PC-3 (cell line): ENCODE measurements at regions not wholly inside any gene's neighbourhood (a gene's known extent, or its start where the extent isn't known, plus 50 kb on each side); places are given as distances from the start of the nearest gene placed in this dataset.

Source experiments
- ATAC-seq: fragments of 200-7000 bp; cut with Tn5 transposase; 2 replicates; pipeline ENCODE4 v1.9.1; 2020; ENCODE audit warnings: mild to moderate bottlenecking, moderate library complexity
- BruUV-seq: library from RNA; stranded (reverse); fragments of 400-500 nt; replicated peaks from 2 replicates; lab custom pipeline; 2021; lab: Mats Ljungman, UMichigan
- CTCF ChIA-PET: fragments of 300-600 bp; sonication (Branson Sonifier 250); formaldehyde crosslinking; loops from one replicate; lab custom pipeline; 2022; ENCODE audit warnings: antibody characterized with exemption; lab: Charles Lee
- POLR2A ChIA-PET: fragments of 300-600 bp; sonication (Branson Sonifier 250); formaldehyde crosslinking; loops from one replicate; lab custom pipeline; 2022; ENCODE audit warnings: antibody characterized with exemption; ENCODE audit not compliant: unreplicated experiment; lab: Charles Lee
- DNase-seq: peaks from one replicate; pipeline ENCODE4 v3.0.0-alpha.2; 2015
- H2AFZ ChIP-seq: fragments of 300-600 bp; sonication (generic); 2 replicates; pipeline ENCODE4 v1.6.0; 2016; ENCODE audit warnings: antibody characterized with exemption, low read length
- H3F3A ChIP-seq: fragments of 300-600 bp; sonication (generic); one replicate; pipeline ENCODE4 v1.6.0; 2017; ENCODE audit warnings: antibody characterized with exemption, low read length, control low read depth, mild to moderate bottlenecking; ENCODE audit not compliant: unreplicated experiment
- H3K27ac ChIP-seq: fragments of 300-600 bp; sonication (generic); 2 replicates; pipeline ENCODE4 v1.5.1; 2016; ENCODE audit warnings: mild to moderate bottlenecking, low read length
- H3K27me3 ChIP-seq: fragments of 300-600 bp; sonication (generic); 2 replicates; pipeline ENCODE4 v1.6.1; 2016; ENCODE audit warnings: low read length, mixed read lengths
- H3K36me3 ChIP-seq: fragments of 300-600 bp; sonication (generic); 2 replicates; pipeline ENCODE4 v1.6.1; 2016; ENCODE audit warnings: low read depth, mixed run types, low read length, mixed read lengths
- H3K4me1 ChIP-seq: fragments of 300-600 bp; sonication (generic); 2 replicates; pipeline ENCODE4 v1.5.1; 2016; ENCODE audit warnings: low read length; ENCODE audit not compliant: insufficient read depth
- H3K4me2 ChIP-seq: fragments of 300-600 bp; sonication (generic); 2 replicates; pipeline ENCODE4 v1.6.0; 2016; ENCODE audit warnings: low read length
- H3K4me3 ChIP-seq: fragments of 300-600 bp; sonication (generic); 2 replicates; pipeline ENCODE4 v1.5.1; 2016; ENCODE audit warnings: mild to moderate bottlenecking, low read length, mixed read lengths
- H3K79me2 ChIP-seq: fragments of 300-600 bp; sonication (generic); 2 replicates; pipeline ENCODE4 v1.6.1; 2017; ENCODE audit warnings: low read length, mixed read lengths
- H3K9ac ChIP-seq: fragments of 300-600 bp; sonication (generic); 2 replicates; pipeline ENCODE4 v1.6.0; 2016; ENCODE audit warnings: mild to moderate bottlenecking, low read length
- H3K9me2 ChIP-seq: fragments of 300-600 bp; sonication (generic); replicated peaks from 2 replicates; pipeline ENCODE4 v1.6.1; 2016; ENCODE audit warnings: mixed run types, low read length, mixed read lengths
- H3K9me3 ChIP-seq: fragments of 300-600 bp; sonication (generic); 2 replicates; pipeline ENCODE4 v1.6.1; 2016; ENCODE audit warnings: low read length, mixed read lengths
- H4K20me1 ChIP-seq: fragments of 300-600 bp; sonication (generic); 2 replicates; pipeline ENCODE4 v1.6.1; 2016; ENCODE audit warnings: low read length, mixed read lengths
- EZH2 ChIP-seq: fragments of 300-600 bp; sonication (generic); IDR thresholded peaks from one replicate; pipeline ENCODE4 v1.6.1; 2017; ENCODE audit warnings: antibody characterized with exemption, mild to moderate bottlenecking, low read length; ENCODE audit not compliant: unreplicated experiment
- EZH2phosphoT487 ChIP-seq: fragments of 300-600 bp; sonication (generic); IDR thresholded peaks from 2 replicates; pipeline ENCODE4 v1.6.1; 2018; ENCODE audit warnings: mild to moderate bottlenecking, antibody characterized with exemption, low read length, borderline replicate concordance
- intact Hi-C: fragments of 100-400 bp; cut with micrococcal nuclease; formaldehyde crosslinking; loops from 2 replicates; pipeline ENCODE4 v1.9.0; 2023
- TF ChIP-seq, protein P1 (sequence below): fragments of 300-600 bp; sonication (generic); conservative IDR thresholded peaks from 2 replicates; pipeline ENCODE4 v1.5.1; 2017; ENCODE audit warnings: antibody characterized with exemption, low read depth, mild to moderate bottlenecking, low read length

DNA sequence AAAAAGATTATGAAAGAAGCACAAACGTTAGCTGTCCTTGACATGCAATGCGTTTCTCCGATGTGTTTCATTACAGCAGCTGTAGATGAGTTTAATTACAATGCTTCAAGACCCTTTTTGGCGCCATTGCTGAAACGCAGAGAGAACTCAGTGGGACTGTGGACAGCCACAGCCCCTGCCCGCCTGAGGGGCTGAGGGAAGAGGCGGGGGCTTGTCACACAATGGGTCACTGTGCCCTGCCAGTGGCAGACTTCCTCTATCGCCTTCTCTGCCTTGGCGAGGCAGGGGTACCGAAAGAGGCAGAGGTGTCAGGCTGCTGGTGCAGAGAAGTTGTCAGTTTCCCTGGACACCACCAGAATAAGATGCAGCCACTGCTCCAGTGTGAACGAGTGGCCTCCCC lies 252.0 kb downstream of the NR2F2 start:
- H3K36me3 ChIP-seq: no peaks in the 10 kb centered on the region
- TF ChIP-seq EZH2: no peak
- TF ChIP-seq, protein P1, sequence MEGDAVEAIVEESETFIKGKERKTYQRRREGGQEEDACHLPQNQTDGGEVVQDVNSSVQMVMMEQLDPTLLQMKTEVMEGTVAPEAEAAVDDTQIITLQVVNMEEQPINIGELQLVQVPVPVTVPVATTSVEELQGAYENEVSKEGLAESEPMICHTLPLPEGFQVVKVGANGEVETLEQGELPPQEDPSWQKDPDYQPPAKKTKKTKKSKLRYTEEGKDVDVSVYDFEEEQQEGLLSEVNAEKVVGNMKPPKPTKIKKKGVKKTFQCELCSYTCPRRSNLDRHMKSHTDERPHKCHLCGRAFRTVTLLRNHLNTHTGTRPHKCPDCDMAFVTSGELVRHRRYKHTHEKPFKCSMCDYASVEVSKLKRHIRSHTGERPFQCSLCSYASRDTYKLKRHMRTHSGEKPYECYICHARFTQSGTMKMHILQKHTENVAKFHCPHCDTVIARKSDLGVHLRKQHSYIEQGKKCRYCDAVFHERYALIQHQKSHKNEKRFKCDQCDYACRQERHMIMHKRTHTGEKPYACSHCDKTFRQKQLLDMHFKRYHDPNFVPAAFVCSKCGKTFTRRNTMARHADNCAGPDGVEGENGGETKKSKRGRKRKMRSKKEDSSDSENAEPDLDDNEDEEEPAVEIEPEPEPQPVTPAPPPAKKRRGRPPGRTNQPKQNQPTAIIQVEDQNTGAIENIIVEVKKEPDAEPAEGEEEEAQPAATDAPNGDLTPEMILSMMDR: no peak
- H3K9me3 ChIP-seq: no peaks in the 10 kb centered on the region
- BruUV-seq: no TSS peak
- H3K4me3 ChIP-seq: no peak overlapping the region
- no peak overlapping the region for H3K27ac ChIP-seq
- no peaks in the 10 kb centered on the region for H3K4me1 ChIP-seq
- H3K4me2 ChIP-seq: no peak overlapping the region
- no peaks in the 10 kb centered on the region for H3F3A ChIP-seq
- H3K27me3 ChIP-seq: peaks cover 97% of the 10 kb centered on the region
- ATAC-seq (no peak), DNase-seq (no peak)
- no peaks in the 10 kb centered on the region for H4K20me1 ChIP-seq
- no peaks in the 10 kb centered on the region for H3K79me2 ChIP-seq
- intact Hi-C loops: no loop called here
- no peak overlapping the region for H3K9ac ChIP-seq
- H2AFZ ChIP-seq: no peak overlapping the region
- POLR2A ChIA-PET: no interaction called here
- no peaks in the 10 kb centered on the region for H3K9me2 ChIP-seq
- CTCF ChIA-PET: no interaction called here

DNA sequence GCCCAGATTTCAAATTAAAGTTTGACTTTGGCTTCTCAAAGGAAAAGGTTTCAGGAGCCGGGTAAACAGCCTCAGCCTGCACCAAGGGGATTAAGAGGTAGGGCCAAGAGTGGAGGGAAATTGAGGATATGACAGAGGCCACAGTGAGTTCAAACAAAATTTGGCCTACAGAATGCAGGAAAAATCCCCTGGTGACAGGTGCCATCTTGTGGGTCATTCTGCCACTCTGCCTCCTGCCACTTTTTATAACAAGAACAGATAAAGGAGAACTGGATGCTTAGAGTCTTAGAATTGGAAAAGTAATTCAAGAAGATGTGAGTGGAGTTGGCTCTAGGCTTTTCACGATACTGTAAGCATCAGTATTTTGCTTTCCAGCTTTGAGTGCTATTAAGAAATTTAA lies 253.2 kb downstream of the NR2F2 start:
- CTCF ChIA-PET: no interaction called here
- no TSS peak for BruUV-seq

DNA sequence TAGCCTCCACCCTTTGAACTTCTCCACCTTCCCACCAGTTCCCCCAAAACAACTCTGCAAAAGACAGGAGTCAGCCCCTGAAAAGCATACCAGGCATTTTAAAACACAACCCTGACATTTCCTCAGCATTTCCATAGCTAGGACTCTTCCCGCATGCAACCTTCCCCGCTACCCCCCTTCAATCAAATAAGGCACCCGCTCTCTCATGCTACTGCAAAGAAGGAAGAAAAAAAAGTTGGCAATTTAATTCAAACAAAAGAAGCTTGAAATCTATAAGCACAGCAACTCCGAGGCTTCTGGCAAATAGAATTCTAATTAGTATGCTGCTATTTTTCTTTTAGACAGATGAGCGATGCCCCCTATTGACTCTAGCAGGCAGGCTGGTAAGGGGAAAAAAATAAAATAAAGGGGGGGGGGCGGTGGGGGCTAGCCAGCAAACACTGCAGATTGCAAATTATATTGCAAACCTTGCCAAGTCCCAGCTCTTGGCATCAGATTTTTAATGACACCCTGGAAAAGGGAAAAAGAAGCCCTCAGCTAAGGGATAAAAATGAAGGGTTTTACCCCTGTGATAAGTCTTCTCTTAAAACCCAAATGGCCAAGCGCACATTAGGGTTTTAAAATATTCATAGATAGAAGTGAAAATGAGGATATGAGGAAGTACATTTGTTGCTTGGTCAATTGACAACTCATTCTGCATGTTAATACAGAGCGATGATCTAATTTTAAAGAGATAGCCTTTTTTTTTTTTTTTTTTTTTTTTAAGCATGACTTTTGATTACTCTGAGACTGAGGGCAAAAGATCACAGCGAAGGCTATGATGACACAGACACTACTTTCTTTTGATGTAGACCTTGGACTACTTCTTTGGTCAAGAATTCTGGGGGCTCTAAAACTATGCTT lies 255.2 kb downstream of the NR2F2 start:
- no peak overlapping the region for H3K9ac ChIP-seq
- BruUV-seq: no TSS peak
- ChIA-PET POLR2A (no interaction called here), CTCF (interaction anchor here (0.6 kb wide), 1 partner anchor 813 kb away, joined by 3 read pairs; no protein-coding TSS in a partner anchor)
- ATAC-seq: no peak
- H3K79me2 ChIP-seq: no peaks in the 10 kb centered on the region
- H3K4me2 ChIP-seq: no peak overlapping the region
- no peaks in the 10 kb centered on the region for H4K20me1 ChIP-seq
- H3K9me2 ChIP-seq: no peaks in the 10 kb centered on the region
- no peak overlapping the region for H3K4me3 ChIP-seq
- intact Hi-C loops: no loop called here
- DNase-seq: peak; percentile 4
- no peaks in the 10 kb centered on the region for H3K9me3 ChIP-seq
- TF ChIP-seq EZH2phosphoT487 (no peak), EZH2 (no peak)
- TF ChIP-seq, protein P1: peak; percentile 44
- no peak overlapping the region for H2AFZ ChIP-seq
- peaks cover 94% of the 10 kb centered on the region for H3K27me3 ChIP-seq
- H3K4me1 ChIP-seq: no peaks in the 10 kb centered on the region
- H3K27ac ChIP-seq: no peak overlapping the region
- no peaks in the 10 kb centered on the region for H3F3A ChIP-seq
- H3K36me3 ChIP-seq: no peaks in the 10 kb centered on the region

More for the DNA sequence above, 253.2 kb downstream of the NR2F2 start:
- no peaks in the 10 kb centered on the region for H3K79me2 ChIP-seq
- H3K9ac ChIP-seq: no peak overlapping the region
- H3K27ac ChIP-seq: no peak overlapping the region
- ATAC-seq (no peak), DNase-seq (no peak)
- no peak overlapping the region for H3K4me2 ChIP-seq
- no peaks in the 10 kb centered on the region for H3K36me3 ChIP-seq
- intact Hi-C loops: no loop called here
- H2AFZ ChIP-seq: no peak overlapping the region
- H4K20me1 ChIP-seq: no peaks in the 10 kb centered on the region
- H3F3A ChIP-seq: no peaks in the 10 kb centered on the region
- no peaks in the 10 kb centered on the region for H3K4me1 ChIP-seq
- TF ChIP-seq, protein P1: 0 out of 2 replicates have a peak, but pooled peaks have one; percentile 16
- no peak for TF ChIP-seq EZH2phosphoT487
- H3K4me3 ChIP-seq: no peak overlapping the region
- POLR2A ChIA-PET: no interaction called here
- peaks cover 98% of the 10 kb centered on the region for H3K27me3 ChIP-seq
- H3K9me3 ChIP-seq: no peaks in the 10 kb centered on the region
- H3K9me2 ChIP-seq: no peaks in the 10 kb centered on the region
